Natural killer cell (primary cell): ENCODE measurements at regions not wholly inside any gene's neighbourhood (a gene's known extent, or its start where the extent isn't known, plus 50 kb on each side); places are given as distances from the start of the nearest gene placed in this dataset.

Experiments used
- ATAC-seq, 3 donors: fragments of 150-1000 bp in 2 of 3; fragments of 200-7000 bp in 1 of 3; cut with Tn5 transposase; 1 replicate in 1 of 3; 2 replicates in 2 of 3; pipeline ENCODE4 v1.10.0; 2021; ENCODE audit warnings: mild to moderate bottlenecking in 2 of 3, moderate library complexity in 2 of 3
- DNase-seq, 2 donors: peaks; one replicate each; pipeline versions ENCODE4 v3.0.0 to v3.0.0-alpha.2; 2013 to 2021; ENCODE audit warnings: mixed read lengths in 1 of 2
- H3K27ac ChIP-seq: one replicate; pipeline ENCODE4 v1.5.1; 2013; ENCODE audit warnings: mild to moderate bottlenecking, low read length
- H3K27me3 ChIP-seq: one replicate; pipeline ENCODE4 v1.6.1; 2013; ENCODE audit warnings: low read length; ENCODE audit not compliant: control insufficient read depth, insufficient read depth
- H3K36me3 ChIP-seq: one replicate; pipeline ENCODE4 v1.6.1; 2013; ENCODE audit warnings: low read length; ENCODE audit not compliant: control insufficient read depth, insufficient read depth
- H3K4me1 ChIP-seq: one replicate; pipeline ENCODE4 v1.6.1; 2013; ENCODE audit warnings: low read length; ENCODE audit not compliant: control insufficient read depth, insufficient read depth
- H3K4me3 ChIP-seq: one replicate; pipeline ENCODE4 v1.5.1; 2013; ENCODE audit warnings: low read length
- H3K9me3 ChIP-seq: one replicate; pipeline ENCODE4 v1.6.1; 2013; ENCODE audit warnings: low read length; ENCODE audit not compliant: control insufficient read depth, insufficient read depth
- H3K27ac Mint-ChIP-seq, 2 donors: one replicate each; pipeline ENCODE4 v1.8.0; 2022; ENCODE audit warnings: mild to moderate bottlenecking in 2 of 2, mixed read lengths in 2 of 2, moderate library complexity in 1 of 2
- H3K27me3 Mint-ChIP-seq, 2 donors: one replicate each; pipeline ENCODE4 v1.8.0; 2022; ENCODE audit warnings: low read depth in 2 of 2, mixed read lengths in 2 of 2
- H3K36me3 Mint-ChIP-seq: one replicate; pipeline ENCODE4 v1.8.0; 2022; ENCODE audit warnings: mixed read lengths
- H3K4me1 Mint-ChIP-seq, 2 donors: one replicate each; pipeline ENCODE4 v1.8.0; 2022; ENCODE audit warnings: mixed read lengths in 2 of 2
- H3K4me3 Mint-ChIP-seq: one replicate; pipeline ENCODE4 v1.8.0; 2022; ENCODE audit warnings: mild to moderate bottlenecking, moderate library complexity, mixed read lengths
- H3K9me3 Mint-ChIP-seq, 2 donors: one replicate each; pipeline ENCODE4 v1.8.0; 2022; ENCODE audit warnings: mixed read lengths in 2 of 2
- CTCF ChIP-seq: fragments of 200-600 bp; IDR thresholded peaks from one replicate; pipeline ENCODE4 v1.8.0; 2022; ENCODE audit warnings: antibody characterized with exemption
- WGBS: methylation state at CpG from one replicate; pipeline ENCODE4 v1.1.7; 2013; ENCODE audit warnings: missing lambda C conversion rate; ENCODE audit not compliant: insufficient coverage; 5-methylcytosine and 5-hydroxymethylcytosine counted together
- intact Hi-C: fragments of 100-400 bp; cut with micrococcal nuclease; formaldehyde crosslinking; loops from one replicate; pipeline ENCODE4 v1.14.2; 2022

- Histone ChIP-seq H3K4me3 (no peak overlapping the region), H3K9me3 (peaks cover 7% of the 10 kb centered on the region), H3K36me3 (no peaks in the 10 kb centered on the region), H3K4me1 (no peaks in the 10 kb centered on the region), H3K27me3 (no peaks in the 10 kb centered on the region), H3K27ac (no peak overlapping the region)
- Mint-ChIP-seq H3K4me1 (no peaks in the 10 kb centered on the region), H3K4me3 (no peak overlapping the region), H3K27ac (no peak overlapping the region), H3K36me3 (peaks cover 15% of the 10 kb centered on the region), H3K9me3 (peaks cover 17 to 19% of the 10 kb centered on the region in 2 donors), H3K27me3 (no peaks in the 10 kb centered on the region)
- DNase-seq (no peak), ATAC-seq (no peak)
- 80% methylated on average over 1 of the region's 1 CpG for WGBS
- intact Hi-C loops = no loop called here
- TF ChIP-seq CTCF = no peak
Measured at GRCh38 chr5:60243713-60244112, 350.2 kb upstream of the PDE4D start.

DNA sequence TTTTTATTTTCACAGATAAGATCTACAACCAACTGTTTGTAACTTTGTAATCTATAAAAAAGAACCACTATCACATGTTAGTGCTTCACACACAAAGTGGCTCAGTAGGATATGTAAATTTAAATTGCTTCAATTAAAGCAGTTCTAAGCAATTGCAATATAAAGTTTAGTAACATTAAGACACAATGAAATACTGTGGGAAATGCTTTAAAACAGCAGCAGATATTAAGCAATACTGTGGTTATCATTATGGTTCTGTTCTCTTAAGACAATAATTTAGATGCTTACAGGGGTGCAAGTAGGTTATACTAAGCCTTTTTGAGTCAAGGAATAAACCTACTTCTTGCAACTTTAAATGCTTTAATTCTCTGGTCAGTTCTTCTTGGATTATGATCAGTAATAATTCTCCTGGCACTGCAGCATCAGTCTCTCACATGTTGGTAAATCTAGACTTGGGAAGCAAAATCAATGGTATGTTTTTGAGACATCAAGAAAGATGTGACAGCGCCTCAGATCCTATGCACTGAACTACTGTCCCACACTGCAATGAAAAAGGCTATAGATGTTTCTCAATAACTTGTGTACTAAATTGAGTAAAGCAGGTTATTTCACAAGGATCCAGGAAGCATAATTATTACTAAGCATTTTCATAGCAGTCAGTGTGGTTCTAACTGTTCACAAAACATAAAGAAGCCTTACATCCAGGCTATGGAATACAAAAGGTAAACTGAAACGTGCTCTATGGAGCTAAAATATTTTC lies 338.7 kb upstream of the PDE4D start:
- DNase-seq (no peak), ATAC-seq (no peak)
- Mint-ChIP-seq H3K27ac (no peak overlapping the region), H3K4me3 (no peak overlapping the region), H3K36me3 (no peaks in the 10 kb centered on the region), H3K4me1 (no peaks in the 10 kb centered on the region), H3K9me3 (peaks cover 3 to 5% of the 10 kb centered on the region in 2 donors), H3K27me3 (no peaks in the 10 kb centered on the region)
- intact Hi-C loops = no loop called here
- no peak for TF ChIP-seq CTCF
- no peaks in the 10 kb centered on the region for H3K27me3 ChIP-seq
- H3K36me3 ChIP-seq = no peaks in the 10 kb centered on the region
- H3K9me3 ChIP-seq = no peaks in the 10 kb centered on the region
- H3K27ac ChIP-seq = no peak overlapping the region
- H3K4me3 ChIP-seq = no peak overlapping the region
- H3K4me1 ChIP-seq = no peaks in the 10 kb centered on the region
- WGBS = 60% methylated on average over 1 of the region's 2 CpGs

DNA sequence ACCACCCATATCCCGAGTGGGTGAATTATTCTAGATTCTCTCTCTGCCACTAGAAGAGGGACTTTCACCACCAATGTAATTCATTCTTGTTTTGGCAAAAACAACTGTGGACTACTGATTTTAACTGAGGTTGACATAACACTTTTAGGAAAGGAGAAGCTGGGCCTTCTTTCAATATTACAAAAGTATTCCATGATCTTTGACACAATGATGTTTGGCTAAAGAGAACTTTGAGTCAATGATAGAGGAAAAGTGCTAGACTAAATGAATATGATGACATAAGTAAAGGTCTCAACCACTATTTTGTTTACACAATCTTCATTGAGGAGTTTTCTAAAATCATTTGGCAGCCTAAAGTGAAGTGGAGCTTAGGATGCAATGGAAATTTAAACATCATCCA lies 336.9 kb upstream of the PDE4D start:
- H3K4me1 Mint-ChIP-seq = no peaks in the 10 kb centered on the region
- intact Hi-C loops = no loop called here
- no peak overlapping the region for H3K27ac Mint-ChIP-seq
- H3K36me3 ChIP-seq = no peaks in the 10 kb centered on the region
- ATAC-seq = no peak
- H3K4me3 ChIP-seq = no peak overlapping the region
- no peaks in the 10 kb centered on the region for H3K27me3 ChIP-seq
- no peak for TF ChIP-seq CTCF
- no peaks in the 10 kb centered on the region for H3K36me3 Mint-ChIP-seq
- H3K27me3 Mint-ChIP-seq = no peaks in the 10 kb centered on the region
- H3K4me3 Mint-ChIP-seq = no peak overlapping the region
- no peak overlapping the region for H3K27ac ChIP-seq
- no peaks in the 10 kb centered on the region for H3K4me1 ChIP-seq
- DNase-seq = no peak
- WGBS = no CpG with 5 or more reads among the region's 1 CpG
- no peaks in the 10 kb centered on the region for H3K9me3 ChIP-seq
- H3K9me3 Mint-ChIP-seq = peaks cover 0 to 5% of the 10 kb centered on the region in 2 donors

DNA sequence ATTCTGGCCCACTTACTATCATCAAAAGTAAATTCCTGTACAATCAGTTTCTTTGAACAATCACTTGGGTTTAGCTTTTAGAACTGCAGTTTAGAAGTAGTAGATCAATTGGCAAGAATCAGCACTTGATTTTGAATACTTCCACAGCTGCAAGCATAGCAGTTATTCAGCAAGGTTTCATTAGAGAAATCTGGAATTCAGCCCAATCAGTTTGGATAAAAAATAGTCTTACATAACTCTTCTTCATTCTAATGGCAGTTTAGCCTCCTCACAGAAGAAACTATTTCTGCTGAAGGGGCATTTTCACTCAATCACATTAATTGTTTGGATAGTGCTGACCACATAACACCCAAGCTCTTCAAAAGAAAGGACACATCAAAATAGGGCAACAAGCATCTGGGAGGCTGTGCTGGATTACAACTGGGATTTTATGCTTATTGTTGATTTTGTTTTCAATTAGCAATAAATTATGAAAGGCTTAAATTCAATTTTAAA lies 336.2 kb upstream of the PDE4D start:
- Mint-ChIP-seq H3K4me3 (no peak overlapping the region), H3K4me1 (no peaks in the 10 kb centered on the region), H3K27me3 (no peaks in the 10 kb centered on the region), H3K27ac (no peak overlapping the region), H3K9me3 (peaks cover 0 to 5% of the 10 kb centered on the region in 2 donors), H3K36me3 (no peaks in the 10 kb centered on the region)
- no peak overlapping the region for H3K4me3 ChIP-seq
- H3K9me3 ChIP-seq = no peaks in the 10 kb centered on the region
- no peak for TF ChIP-seq CTCF
- no peaks in the 10 kb centered on the region for H3K4me1 ChIP-seq
- no peak for ATAC-seq
- H3K36me3 ChIP-seq = no peaks in the 10 kb centered on the region
- DNase-seq = no peak
- no peak overlapping the region for H3K27ac ChIP-seq
- intact Hi-C loops = no loop called here
- no peaks in the 10 kb centered on the region for H3K27me3 ChIP-seq
